Sciatic nerve (tissue), 2 donors: ENCODE measurements at regions not wholly inside any gene's neighbourhood (a gene's known extent, or its start where the extent isn't known, plus 50 kb on each side); places are given as distances from the start of the nearest gene placed in this dataset.

Experiments
- ATAC-seq: fragments of 200-7000 bp; cut with Tn5 transposase; one replicate; pipeline ENCODE4 v1.9.1; 2020; ENCODE audit warnings: mild to moderate bottlenecking, moderate library complexity
- DNase-seq: peaks from one replicate; pipeline ENCODE4 v3.0.0-alpha.2; 2020; ENCODE audit warnings: low spot score
- intact Hi-C: fragments of 100-400 bp; cut with DNase I; formaldehyde crosslinking; loops from one replicate; pipeline ENCODE4 v1.14.2; 2022
- donor health status: DM: no; HTN: no; CAD: no.
- donor health status: DM: no; HTN: no; CAD: no.

GRCh38 chr3:161859865-161860450 is 363.4 kb downstream of the OTOL1 start:
- no peak for ATAC-seq
- intact Hi-C loops, result no loop called here
- DNase-seq, result no peak

GRCh38 chr3:161863775-161864174 is 367.2 kb downstream of the OTOL1 start:
- ATAC-seq, result no peak
- intact Hi-C loops, result no loop called here
- DNase-seq, result no peak

DNA sequence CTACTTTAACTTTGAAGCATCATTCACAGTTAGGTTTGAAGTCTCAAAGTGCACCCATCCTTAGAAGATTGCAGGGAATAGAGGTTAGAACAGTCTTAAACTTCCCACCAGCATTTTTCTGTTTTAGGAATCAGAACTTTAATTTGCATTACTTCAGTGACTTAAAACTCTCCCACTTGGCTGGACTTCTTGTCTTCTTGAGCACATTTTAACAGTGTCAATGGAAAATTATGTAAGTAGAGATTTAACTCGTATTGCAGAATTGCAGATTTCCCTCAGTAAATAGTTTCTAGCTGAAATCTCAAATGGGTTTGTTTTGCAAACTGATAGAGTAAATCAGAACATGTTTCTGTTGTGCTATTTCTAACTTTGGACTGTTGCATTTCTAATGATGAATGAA is 369.6 kb downstream of the OTOL1 start:
- ATAC-seq, result no peak
- no peak for DNase-seq
- intact Hi-C loops, result no loop called here

DNA sequence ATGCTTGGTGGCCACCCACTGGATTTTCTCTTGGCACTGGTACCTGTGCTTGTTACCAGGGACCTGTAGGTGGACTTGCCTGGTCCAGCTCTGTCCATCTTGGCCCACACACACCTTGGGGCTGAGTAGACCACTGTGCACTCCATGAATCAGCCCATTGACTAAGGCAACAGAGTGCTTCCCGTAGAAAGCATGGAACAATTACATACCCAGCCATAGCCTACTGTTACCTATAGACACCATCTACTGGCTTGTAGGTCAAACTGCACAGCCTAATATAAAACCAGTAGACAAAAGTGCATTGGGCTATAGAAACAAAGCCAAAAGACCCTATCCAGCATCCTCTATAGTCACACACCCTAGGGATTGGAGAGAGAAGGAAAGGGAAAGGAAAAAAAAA is 378.9 kb downstream of the OTOL1 start:
- intact Hi-C loops, result no loop called here
- ATAC-seq (no peak), DNase-seq (no peak)

- DNase-seq (no peak), ATAC-seq (no peak)
- intact Hi-C loops, result no loop called here
Observed at GRCh38 chr3:161879470-161879869, 382.9 kb downstream of the OTOL1 start.

DNA sequence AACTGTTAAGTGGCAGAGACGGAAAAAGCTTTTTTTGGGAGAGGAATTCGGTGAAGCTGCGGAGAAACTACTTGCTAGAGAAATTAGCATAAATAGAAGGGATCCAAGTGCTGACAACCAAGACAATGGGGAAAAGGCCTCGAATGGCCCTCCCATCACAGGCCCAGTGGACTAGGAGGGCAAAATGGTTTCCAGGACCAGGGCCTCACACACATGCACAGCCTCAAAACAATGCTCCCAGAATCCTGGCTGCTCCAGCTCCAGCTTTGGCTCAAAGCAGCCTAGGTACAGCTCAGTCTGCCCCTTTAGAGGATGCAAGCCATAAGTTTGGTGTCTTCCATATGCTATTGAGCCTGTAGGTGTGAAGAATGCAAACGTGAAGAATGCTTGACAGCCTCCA is 388.2 kb downstream of the OTOL1 start:
- ATAC-seq (no peak), DNase-seq (no peak)
- intact Hi-C loops, result no loop called here

DNA sequence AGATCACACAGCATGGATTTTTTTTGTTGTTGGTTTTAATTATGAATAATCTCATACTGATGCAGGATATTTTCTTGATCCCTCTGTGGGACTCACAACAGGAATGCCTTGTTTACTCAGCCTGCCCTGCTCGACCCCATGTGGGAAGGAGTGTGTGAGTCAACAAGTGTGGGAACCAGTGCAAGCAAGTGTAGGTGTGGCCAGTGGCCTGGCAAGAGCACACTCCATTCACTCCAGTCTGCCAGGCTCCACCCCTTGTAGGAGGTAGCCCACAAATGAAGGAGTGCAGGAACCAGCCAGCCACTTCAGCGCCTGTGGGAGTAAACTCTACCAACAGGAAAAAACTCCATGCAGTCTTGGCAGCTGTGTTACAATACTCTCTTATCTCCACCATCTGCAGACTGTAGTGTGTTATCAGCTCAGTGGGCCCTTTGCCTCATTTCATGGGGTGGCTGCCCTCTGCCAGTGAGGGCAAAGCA is 393.6 kb downstream of the OTOL1 start:
- intact Hi-C loops, result no loop called here
- peak; percentile 98 for ATAC-seq
- peak; percentile 73 for DNase-seq

- intact Hi-C loops, result no loop called here
- ATAC-seq, result no peak
Observed at GRCh38 chr3:161893972-161894371, 397.4 kb downstream of the OTOL1 start.

GRCh38 chr3:161894657-161895056 is 398.0 kb downstream of the OTOL1 start:
- intact Hi-C loops, result no loop called here
- no peak for ATAC-seq

More at GRCh38 chr3:161893972-161894371, 397.4 kb downstream of the OTOL1 start:
- DNase-seq, result no peak

GRCh38 chr3:161905520-161906132 is 409.0 kb downstream of the OTOL1 start:
- no peak for ATAC-seq
- DNase-seq, result no peak
- intact Hi-C loops, result no loop called here

More at GRCh38 chr3:161894657-161895056, 398.0 kb downstream of the OTOL1 start:
- DNase-seq, result no peak

DNA sequence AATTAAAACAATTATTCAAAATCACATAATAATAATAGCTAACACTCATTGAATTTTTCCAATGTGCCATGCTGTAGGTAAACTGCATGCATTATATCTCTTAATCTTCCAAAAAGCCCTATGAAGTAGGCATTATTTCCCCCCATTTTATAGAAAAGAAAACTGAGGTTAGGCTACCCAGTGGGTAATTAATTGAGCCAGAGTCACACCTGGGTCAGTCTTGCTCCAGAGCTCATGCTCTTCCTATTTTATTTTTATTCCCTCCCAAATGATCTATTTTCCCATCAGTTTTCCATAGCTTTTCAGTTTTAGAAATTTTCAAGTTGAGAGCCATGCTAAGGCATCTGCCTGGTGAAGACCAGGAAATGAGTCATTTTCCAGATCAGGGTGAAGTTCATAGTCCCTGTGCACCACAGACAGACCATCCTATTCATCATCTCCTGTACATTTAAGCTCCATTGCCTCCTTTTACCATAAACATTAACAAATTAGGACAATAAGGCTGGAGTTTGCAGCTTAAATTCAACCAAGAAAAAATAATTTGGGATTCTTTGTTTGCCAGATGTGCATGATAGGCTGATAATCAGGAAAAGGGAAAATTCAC is 417.3 kb downstream of the OTOL1 start:
- ATAC-seq, result no peak
- intact Hi-C loops, result no loop called here
- DNase-seq, result no peak

DNA sequence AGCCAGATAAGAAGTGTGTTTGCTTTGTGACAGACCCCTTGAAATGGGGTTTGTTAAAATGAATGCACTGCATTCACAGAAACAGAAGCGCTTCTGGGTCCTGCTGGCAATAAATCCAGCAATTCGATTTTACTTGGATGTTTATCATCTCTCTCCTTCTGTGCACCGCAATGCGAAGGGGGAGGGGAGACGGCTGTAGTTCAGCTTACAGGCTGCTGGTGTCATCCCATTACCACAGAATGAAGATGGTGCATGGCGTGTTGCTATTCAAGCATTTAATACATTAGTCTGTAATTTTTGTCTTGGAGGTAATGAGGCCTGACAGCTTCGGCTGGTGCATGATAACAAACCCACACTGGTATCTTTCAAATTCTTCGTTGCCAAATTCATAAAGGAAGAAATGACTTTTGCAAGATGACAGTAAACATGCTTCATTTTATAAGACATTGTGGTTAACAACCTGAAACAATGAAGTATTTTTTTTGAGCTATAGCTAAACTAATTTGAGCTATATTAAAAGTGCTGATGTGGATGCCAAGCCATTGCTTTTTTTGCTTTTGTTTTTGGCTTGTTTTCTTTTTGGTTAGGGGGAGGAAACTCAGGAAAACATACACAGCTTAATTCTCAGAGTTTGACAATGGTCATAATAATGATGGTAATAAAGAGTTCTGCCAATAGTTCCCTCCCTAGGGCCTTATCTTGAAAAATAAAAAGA is 418.3 kb downstream of the OTOL1 start:
- ATAC-seq (peak; percentile 95), DNase-seq (peak; percentile 65)
- intact Hi-C loops, result no loop called here

DNA sequence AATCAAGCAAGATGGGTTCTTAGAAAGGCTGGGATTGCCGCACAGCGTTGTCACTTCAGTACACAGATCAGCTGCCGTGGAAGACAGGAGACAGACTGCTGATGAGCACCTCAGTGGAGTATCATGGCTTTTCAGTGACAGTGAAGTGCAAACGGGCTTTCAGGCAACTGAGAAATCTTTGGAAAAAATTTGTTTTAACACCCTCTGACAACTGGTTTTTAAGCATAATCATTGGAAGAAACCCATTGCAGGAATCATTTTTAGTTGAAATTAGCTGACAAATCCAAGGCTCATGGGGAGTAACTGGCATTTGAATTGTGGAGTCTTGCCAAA is 418.8 kb downstream of the OTOL1 start:
- DNase-seq (no peak), ATAC-seq (peak; percentile 45)
- intact Hi-C loops, result no loop called here

DNA sequence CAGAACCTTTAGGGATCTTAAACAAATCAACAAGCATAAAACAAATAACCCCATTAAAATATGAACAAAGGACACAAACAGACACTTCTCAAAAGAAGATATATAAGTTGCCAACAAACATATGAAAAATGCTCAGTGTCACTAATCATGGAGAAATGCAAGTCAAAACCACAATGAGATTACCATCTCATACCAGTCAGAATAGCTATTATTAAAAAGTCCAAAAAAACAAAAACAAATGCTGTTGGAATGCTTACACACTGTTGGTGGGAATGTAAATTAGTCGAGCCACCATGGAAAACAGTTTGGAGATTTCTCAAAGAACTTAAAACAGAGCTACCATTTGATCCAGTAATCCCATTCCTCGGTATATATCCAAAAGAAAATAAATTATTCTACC is 423.6 kb downstream of the OTOL1 start:
- no peak for DNase-seq
- ATAC-seq, result no peak
- intact Hi-C loops, result no loop called here

GRCh38 chr3:161925749-161926360 is 429.2 kb downstream of the OTOL1 start:
- DNase-seq (no peak), ATAC-seq (no peak)
- intact Hi-C loops, result no loop called here

- intact Hi-C loops, result no loop called here
- no peak for DNase-seq
- no peak for ATAC-seq
Observed at GRCh38 chr3:161927131-161927530, 430.5 kb downstream of the OTOL1 start.

GRCh38 chr3:161939918-161940620 is 443.5 kb downstream of the OTOL1 start:
- ATAC-seq, result peak; percentile 87
- intact Hi-C loops, result no loop called here
- DNase-seq, result no peak

GRCh38 chr3:161940621-161940965 is 444.0 kb downstream of the OTOL1 start:
- ATAC-seq, result peak; percentile 13
- DNase-seq, result no peak
- intact Hi-C loops, result no loop called here

DNA sequence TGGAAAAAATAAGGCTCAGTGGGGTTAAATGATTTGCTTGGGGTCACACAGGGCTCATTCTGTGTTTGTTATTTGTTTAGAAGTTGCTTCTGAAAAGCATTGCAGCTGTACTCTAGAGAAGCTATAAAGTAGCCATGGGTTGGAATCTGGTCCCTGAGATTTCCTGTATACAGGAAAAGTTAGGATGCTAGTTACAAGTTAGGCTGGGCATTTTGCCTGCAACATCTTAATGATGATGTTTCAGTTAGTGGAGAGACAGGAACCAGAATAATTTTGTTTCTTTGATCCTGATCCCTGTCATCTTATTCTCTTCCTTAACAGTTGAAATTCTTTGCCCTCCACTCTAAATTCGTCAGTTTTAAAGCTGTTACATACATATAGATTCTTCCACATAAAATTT is 445.3 kb downstream of the OTOL1 start:
- no peak for DNase-seq
- ATAC-seq, result no peak
- intact Hi-C loops, result no loop called here
